Tibial nerve (tissue), 4 donors: ENCODE measurements at regions not wholly inside any gene's neighbourhood (a gene's known extent, or its start where the extent isn't known, plus 50 kb on each side); places are given as distances from the start of the nearest gene placed in this dataset.
"Not testable (repeated sequence)": the region's sequence is repeated elsewhere in the genome, so short reads cannot be mapped to it uniquely, and the experiment has no call there.

Source experiments
- DNase-seq, 2 donors: peaks; one replicate each; pipeline ENCODE4 v3.0.0-alpha.2; 2019; ENCODE audit warnings: low spot score in 2 of 2
- H3K27ac ChIP-seq, 4 donors: fragments of 200-600 bp; sonication (generic) in 3 of 4; one replicate each; pipeline ENCODE4 v1.5.1; 2017 to 2019; ENCODE audit warnings: mild to moderate bottlenecking in 1 of 4
- H3K27me3 ChIP-seq, 2 donors: fragments of 200-600 bp; sonication (generic) in 1 of 2; one replicate each; pipeline versions ENCODE4 v1.5.1 to v1.6.0; 2017 to 2019
- H3K36me3 ChIP-seq, 3 donors: fragments of 200-600 bp; sonication (generic); one replicate each; pipeline ENCODE4 v1.5.1; 2018 to 2019
- H3K4me1 ChIP-seq, 4 donors: fragments of 200-600 bp; sonication (generic) in 3 of 4; one replicate each; pipeline ENCODE4 v1.5.1; 2017 to 2019
- H3K4me3 ChIP-seq, 4 donors: fragments of 200-600 bp; sonication (generic) in 3 of 4; one replicate each; pipeline ENCODE4 v1.5.1; 2017 to 2019; ENCODE audit warnings: mild to moderate bottlenecking in 1 of 4, moderate library complexity in 1 of 4
- H3K9me3 ChIP-seq, 4 donors: fragments of 200-600 bp; sonication (generic) in 3 of 4; one replicate each; pipeline ENCODE4 v1.5.1; 2017 to 2019
- CTCF ChIP-seq, 5 experiments: fragments of 200-600 bp in 3 of 5; fragments of 450-650 bp in 2 of 5; sonication (generic) in 3 of 5; IDR thresholded peaks; one replicate each; pipeline ENCODE4 v1.5.1; 2016 to 2019; ENCODE audit warnings: antibody characterized with exemption in 5 of 5, mild to moderate bottlenecking in 3 of 5, moderate library complexity in 2 of 5
- EP300 ChIP-seq, 2 donors: sonication (generic); formaldehyde crosslinking; IDR thresholded peaks; one replicate each; pipeline ENCODE4 v1.6.1; 2017; ENCODE audit warnings: antibody characterized with exemption in 2 of 2, mild to moderate bottlenecking in 1 of 2
- POLR2A ChIP-seq, 2 donors: fragments of 450-650 bp; IDR thresholded peaks; one replicate each; pipeline ENCODE4 v1.6.1; 2017; ENCODE audit warnings: antibody characterized with exemption in 2 of 2, mild to moderate bottlenecking in 2 of 2, moderate library complexity in 2 of 2
- WGBS, 2 donors: methylation state at CpG; one replicate each; pipeline ENCODE4 v1.1.5; 2018; 5-methylcytosine and 5-hydroxymethylcytosine counted together

DNA sequence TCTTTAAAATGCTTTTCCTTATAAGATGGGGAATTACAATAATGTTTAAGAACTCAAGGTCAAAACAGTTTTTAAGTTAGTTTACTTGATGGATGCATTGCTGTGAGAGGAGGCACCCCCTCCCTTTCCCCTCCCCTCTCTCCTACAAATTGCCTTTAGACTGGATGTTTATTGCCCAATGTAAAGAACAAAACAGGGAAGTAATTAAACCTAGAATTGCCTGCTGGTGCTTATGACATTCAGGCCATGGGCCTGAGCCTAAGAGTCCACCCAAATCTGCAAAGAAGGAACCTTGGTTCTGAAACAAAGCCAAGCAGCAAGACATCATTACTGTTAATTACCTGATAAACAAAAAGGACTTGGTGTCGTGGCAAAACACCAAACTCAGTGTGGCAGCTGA is 630.3 kb downstream of the ISL1 start:
- TF ChIP-seq EP300 (IDR thresholded peaks at IDR 0.05) (no peak), CTCF (IDR thresholded peaks at IDR 0.05) (no peak), POLR2A (IDR thresholded peaks at IDR 0.05) (no peak)
- 61 to 74% methylated on average over 1 of the region's 1 CpG for WGBS, 2 donors
- Histone ChIP-seq H3K27ac (no peak overlapping the region), H3K27me3 (no peaks in the 10 kb centered on the region), H3K4me1 (no peaks in the 10 kb centered on the region), H3K9me3 (no peaks in the 10 kb centered on the region), H3K36me3 (no peaks in the 10 kb centered on the region), H3K4me3 (no peak overlapping the region)
- no peak for DNase-seq

GRCh38 chr5:52015760-52016159 is 632.5 kb downstream of the ISL1 start:
- Histone ChIP-seq H3K36me3 (no peaks in the 10 kb centered on the region), H3K4me1 (no peaks in the 10 kb centered on the region), H3K9me3 (no peaks in the 10 kb centered on the region), H3K4me3 (no peak overlapping the region), H3K27me3 (no peaks in the 10 kb centered on the region), H3K27ac (no peak overlapping the region)
- peak in 1 of 2 donors; percentile 6 for DNase-seq
- no peak for TF ChIP-seq CTCF (IDR thresholded peaks at IDR 0.05)
- no peak for TF ChIP-seq POLR2A (IDR thresholded peaks at IDR 0.05)
- TF ChIP-seq EP300 (IDR thresholded peaks at IDR 0.05) = no peak
- 41 to 48% methylated on average over 5 of the region's 5 CpGs for WGBS, 2 donors

GRCh38 chr5:52017567-52017966 is 634.3 kb downstream of the ISL1 start:
- no peaks in the 10 kb centered on the region for H3K36me3 ChIP-seq
- TF ChIP-seq EP300 (IDR thresholded peaks at IDR 0.05) = no peak
- TF ChIP-seq POLR2A (IDR thresholded peaks at IDR 0.05) = no peak
- TF ChIP-seq CTCF (IDR thresholded peaks at IDR 0.05) = no peak
- WGBS, 2 donors = 22 to 39% methylated on average over 2 of the region's 2 CpGs
- H3K27ac ChIP-seq = no peak overlapping the region
- H3K4me3 ChIP-seq = no peak overlapping the region
- H3K4me1 ChIP-seq = no peaks in the 10 kb centered on the region
- no peaks in the 10 kb centered on the region for H3K9me3 ChIP-seq
- H3K27me3 ChIP-seq = no peaks in the 10 kb centered on the region
- DNase-seq = no peak

GRCh38 chr5:52024359-52024758 is 641.1 kb downstream of the ISL1 start:
- no peaks in the 10 kb centered on the region for H3K4me1 ChIP-seq
- H3K9me3 ChIP-seq = no peaks in the 10 kb centered on the region
- DNase-seq = no peak
- no peak overlapping the region for H3K4me3 ChIP-seq
- H3K27me3 ChIP-seq = no peaks in the 10 kb centered on the region
- H3K27ac ChIP-seq = no peak overlapping the region
- no peak for TF ChIP-seq POLR2A (IDR thresholded peaks at IDR 0.05)
- WGBS, 2 donors = 52 to 53% methylated on average over 3 of the region's 3 CpGs
- H3K36me3 ChIP-seq = no peaks in the 10 kb centered on the region

GRCh38 chr5:52029836-52030235 is 646.6 kb downstream of the ISL1 start:
- not testable (repeated sequence) for H3K9me3 ChIP-seq, DNase-seq, H3K4me3 ChIP-seq, H3K27me3 ChIP-seq, H3K4me1 ChIP-seq, H3K27ac ChIP-seq, H3K36me3 ChIP-seq
- 95 to 97% methylated on average over 7 of the region's 7 CpGs for WGBS, 2 donors

DNA sequence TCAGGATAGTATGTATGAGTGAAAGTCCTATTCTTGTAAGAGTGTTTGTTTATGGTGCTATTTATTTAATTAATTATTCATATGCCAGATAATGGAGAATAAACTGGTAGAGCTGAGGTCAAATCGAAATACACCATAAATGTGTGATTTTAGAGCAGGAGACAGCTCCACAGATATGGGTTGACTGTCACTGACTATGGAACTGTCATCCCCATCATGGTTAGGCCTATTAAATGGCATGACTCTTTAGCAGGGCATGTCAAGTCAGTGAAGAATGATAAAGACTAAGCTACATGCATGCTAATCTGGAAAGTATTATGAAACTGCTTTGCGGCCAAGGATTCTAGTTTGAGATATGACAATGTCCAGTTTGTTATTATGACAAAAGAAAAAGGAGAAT is 658.6 kb downstream of the ISL1 start:
- Histone ChIP-seq H3K4me1 (no peaks in the 10 kb centered on the region), H3K27ac (no peak overlapping the region), H3K4me3 (no peak overlapping the region), H3K9me3 (no peaks in the 10 kb centered on the region), H3K27me3 (no peaks in the 10 kb centered on the region), H3K36me3 (no peaks in the 10 kb centered on the region)
- no peak for TF ChIP-seq CTCF (IDR thresholded peaks at IDR 0.05)
- TF ChIP-seq POLR2A (IDR thresholded peaks at IDR 0.05) = no peak
- TF ChIP-seq EP300 (IDR thresholded peaks at IDR 0.05) = no peak
- WGBS, 2 donors = 75 to 80% methylated on average over 2 of the region's 2 CpGs
- DNase-seq = no peak
